ENCODE measurements at regions not wholly inside any gene's neighbourhood (a gene's known extent, or its start where the extent isn't known, plus 50 kb on each side); places are given as distances from the start of the nearest gene placed in this dataset.

DNA sequence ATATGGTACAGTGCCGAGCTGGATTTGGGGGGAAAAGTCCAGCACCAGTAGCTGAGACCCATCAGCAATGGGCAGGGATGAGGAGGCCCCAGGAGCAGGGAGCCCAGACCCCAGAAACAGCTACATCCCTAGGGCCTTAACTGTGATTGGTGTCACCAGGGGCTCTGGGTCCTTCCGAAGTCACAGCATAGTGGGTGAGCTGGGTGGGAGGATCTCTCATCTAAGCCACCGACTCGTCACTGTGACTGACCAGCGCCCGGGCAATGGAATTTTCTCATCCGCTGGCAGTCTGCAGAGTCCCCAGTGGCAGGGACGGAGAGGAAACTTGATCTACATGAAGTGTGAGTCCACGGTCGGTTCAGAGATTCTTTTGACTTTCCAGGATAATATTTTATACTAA lies 186.5 kb downstream of the SH3BP4 start (continued):
- TF ChIP-seq, protein P1, sequence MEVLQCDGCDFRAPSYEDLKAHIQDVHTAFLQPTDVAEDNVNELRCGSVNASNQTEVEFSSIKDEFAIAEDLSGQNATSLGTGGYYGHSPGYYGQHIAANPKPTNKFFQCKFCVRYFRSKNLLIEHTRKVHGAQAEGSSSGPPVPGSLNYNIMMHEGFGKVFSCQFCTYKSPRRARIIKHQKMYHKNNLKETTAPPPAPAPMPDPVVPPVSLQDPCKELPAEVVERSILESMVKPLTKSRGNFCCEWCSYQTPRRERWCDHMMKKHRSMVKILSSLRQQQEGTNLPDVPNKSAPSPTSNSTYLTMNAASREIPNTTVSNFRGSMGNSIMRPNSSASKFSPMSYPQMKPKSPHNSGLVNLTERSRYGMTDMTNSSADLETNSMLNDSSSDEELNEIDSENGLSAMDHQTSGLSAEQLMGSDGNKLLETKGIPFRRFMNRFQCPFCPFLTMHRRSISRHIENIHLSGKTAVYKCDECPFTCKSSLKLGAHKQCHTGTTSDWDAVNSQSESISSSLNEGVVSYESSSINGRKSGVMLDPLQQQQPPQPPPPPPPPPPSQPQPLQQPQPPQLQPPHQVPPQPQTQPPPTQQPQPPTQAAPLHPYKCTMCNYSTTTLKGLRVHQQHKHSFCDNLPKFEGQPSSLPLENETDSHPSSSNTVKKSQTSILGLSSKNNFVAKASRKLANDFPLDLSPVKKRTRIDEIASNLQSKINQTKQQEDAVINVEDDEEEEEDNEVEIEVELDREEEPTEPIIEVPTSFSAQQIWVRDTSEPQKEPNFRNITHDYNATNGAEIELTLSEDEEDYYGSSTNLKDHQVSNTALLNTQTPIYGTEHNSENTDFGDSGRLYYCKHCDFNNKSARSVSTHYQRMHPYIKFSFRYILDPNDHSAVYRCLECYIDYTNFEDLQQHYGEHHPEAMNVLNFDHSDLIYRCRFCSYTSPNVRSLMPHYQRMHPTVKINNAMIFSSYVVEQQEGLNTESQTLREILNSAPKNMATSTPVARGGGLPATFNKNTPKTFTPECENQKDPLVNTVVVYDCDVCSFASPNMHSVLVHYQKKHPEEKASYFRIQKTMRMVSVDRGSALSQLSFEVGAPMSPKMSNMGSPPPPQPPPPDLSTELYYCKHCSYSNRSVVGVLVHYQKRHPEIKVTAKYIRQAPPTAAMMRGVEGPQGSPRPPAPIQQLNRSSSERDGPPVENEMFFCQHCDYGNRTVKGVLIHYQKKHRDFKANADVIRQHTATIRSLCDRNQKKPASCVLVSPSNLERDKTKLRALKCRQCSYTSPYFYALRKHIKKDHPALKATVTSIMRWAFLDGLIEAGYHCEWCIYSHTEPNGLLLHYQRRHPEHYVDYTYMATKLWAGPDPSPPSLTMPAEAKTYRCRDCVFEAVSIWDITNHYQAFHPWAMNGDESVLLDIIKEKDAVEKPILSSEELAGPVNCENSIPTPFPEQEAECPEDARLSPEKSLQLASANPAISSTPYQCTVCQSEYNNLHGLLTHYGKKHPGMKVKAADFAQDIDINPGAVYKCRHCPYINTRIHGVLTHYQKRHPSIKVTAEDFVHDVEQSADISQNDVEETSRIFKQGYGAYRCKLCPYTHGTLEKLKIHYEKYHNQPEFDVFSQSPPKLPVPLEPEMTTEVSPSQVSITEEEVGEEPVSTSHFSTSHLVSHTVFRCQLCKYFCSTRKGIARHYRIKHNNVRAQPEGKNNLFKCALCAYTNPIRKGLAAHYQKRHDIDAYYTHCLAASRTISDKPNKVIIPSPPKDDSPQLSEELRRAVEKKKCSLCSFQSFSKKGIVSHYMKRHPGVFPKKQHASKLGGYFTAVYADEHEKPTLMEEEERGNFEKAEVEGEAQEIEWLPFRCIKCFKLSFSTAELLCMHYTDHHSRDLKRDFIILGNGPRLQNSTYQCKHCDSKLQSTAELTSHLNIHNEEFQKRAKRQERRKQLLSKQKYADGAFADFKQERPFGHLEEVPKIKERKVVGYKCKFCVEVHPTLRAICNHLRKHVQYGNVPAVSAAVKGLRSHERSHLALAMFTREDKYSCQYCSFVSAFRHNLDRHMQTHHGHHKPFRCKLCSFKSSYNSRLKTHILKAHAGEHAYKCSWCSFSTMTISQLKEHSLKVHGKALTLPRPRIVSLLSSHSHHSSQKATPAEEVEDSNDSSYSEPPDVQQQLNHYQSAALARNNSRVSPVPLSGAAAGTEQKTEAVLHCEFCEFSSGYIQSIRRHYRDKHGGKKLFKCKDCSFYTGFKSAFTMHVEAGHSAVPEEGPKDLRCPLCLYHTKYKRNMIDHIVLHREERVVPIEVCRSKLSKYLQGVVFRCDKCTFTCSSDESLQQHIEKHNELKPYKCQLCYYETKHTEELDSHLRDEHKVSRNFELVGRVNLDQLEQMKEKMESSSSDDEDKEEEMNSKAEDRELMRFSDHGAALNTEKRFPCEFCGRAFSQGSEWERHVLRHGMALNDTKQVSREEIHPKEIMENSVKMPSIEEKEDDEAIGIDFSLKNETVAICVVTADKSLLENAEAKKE (CRISPR knock-in tag; IDR thresholded peaks at IDR 0.05), result no peak
- no peak for TF ChIP-seq ZNF331 (CRISPR knock-in tag; IDR thresholded peaks at IDR 0.05; ENCODE audit: low read depth)
- TF ChIP-seq EZH2 (IDR thresholded peaks at IDR 0.05; ENCODE audit: low read depth, unreplicated experiment), result no peak
- TF ChIP-seq, protein P2, sequence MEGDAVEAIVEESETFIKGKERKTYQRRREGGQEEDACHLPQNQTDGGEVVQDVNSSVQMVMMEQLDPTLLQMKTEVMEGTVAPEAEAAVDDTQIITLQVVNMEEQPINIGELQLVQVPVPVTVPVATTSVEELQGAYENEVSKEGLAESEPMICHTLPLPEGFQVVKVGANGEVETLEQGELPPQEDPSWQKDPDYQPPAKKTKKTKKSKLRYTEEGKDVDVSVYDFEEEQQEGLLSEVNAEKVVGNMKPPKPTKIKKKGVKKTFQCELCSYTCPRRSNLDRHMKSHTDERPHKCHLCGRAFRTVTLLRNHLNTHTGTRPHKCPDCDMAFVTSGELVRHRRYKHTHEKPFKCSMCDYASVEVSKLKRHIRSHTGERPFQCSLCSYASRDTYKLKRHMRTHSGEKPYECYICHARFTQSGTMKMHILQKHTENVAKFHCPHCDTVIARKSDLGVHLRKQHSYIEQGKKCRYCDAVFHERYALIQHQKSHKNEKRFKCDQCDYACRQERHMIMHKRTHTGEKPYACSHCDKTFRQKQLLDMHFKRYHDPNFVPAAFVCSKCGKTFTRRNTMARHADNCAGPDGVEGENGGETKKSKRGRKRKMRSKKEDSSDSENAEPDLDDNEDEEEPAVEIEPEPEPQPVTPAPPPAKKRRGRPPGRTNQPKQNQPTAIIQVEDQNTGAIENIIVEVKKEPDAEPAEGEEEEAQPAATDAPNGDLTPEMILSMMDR (conservative IDR thresholded peaks at IDR 0.05; ENCODE audit: low read depth in 2 of 2), result no peak

DNA sequence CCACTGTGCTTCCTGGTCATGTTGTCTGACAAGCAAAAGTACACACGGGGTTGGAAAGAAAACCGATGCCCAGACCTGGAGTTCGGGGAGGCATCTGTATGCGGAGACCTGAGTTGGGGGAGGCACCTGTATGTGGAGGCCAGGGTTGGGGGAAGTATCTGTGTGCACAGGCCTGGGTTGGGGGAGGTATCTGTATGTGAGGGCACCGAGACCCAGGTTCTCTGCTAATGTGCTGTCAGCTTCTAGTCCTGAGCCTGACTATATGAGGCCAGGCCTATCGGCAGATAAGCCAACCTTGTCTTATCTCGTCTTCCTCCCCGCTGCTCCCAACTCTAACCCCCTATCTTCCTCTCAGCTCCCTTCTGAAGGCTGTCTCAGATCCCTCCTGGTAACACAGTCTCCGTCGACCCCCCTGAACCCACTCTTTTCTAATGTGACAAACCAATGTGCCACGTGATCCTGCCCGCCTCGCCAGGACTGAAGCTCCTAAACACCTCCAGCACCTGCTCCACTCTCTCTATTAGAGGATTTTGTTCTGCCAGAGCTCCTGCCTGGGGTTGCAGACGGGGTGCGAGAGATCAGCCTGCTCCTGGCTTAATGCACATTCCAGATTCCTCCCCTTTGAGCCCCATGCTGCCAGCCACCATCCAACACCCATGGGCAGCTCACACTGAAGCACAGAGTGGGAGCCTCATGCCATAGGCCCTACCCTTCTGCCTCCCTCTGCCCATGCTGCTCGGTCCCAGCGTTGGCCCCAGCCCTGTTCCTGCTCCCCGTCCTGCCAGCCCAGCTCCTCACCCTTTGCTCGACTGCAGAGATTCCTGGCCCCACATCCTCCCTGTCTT lies 188.4 kb downstream of the SH3BP4 start:
- Histone ChIP-seq H3K27me3 (ENCODE audit: insufficient read depth) (no peaks in the 10 kb centered on the region), H3K4me2 (no peak overlapping the region), H3K4me1 (ENCODE audit: insufficient read depth) (peaks cover 4% of the 10 kb centered on the region; the same call in 1 of the 2 replicates), H4K20me1 (replicated peaks; ENCODE audit: insufficient read depth) (no peaks in the 10 kb centered on the region), H3F3A (replicated peaks; ENCODE audit: low read depth) (no peaks in the 10 kb centered on the region), H2AFZ (no peak overlapping the region), H3K79me2 (replicated peaks; ENCODE audit: insufficient read depth) (no peaks in the 10 kb centered on the region), H3K9me2 (ENCODE audit: insufficient read depth) (no peaks in the 10 kb centered on the region), H3K4me3 (no peak overlapping the region), H3K27ac (ENCODE audit: low read depth) (no peak overlapping the region), H3K36me3 (ENCODE audit: insufficient read depth) (no peaks in the 10 kb centered on the region)
- H3K27me3 Mint-ChIP-seq (ENCODE audit: insufficient read depth, low read depth, poor library complexity), result peaks cover 5% of the 10 kb centered on the region
- no peak overlapping the region for H3K27ac Mint-ChIP-seq
- peaks cover under 1% of the 10 kb centered on the region; the same call in 1 of the 3 replicates for H3K9me3 Mint-ChIP-seq
- DNase-seq (ENCODE audit: low spot score) (no peak), ATAC-seq (no peak)
- H3K4me3 Mint-ChIP-seq, result no peak overlapping the region
- no peaks in the 10 kb centered on the region for H3K36me3 Mint-ChIP-seq (ENCODE audit: low read depth)
- H3K4me1 Mint-ChIP-seq, result peaks cover 5% of the 10 kb centered on the region
- TF ChIP-seq NANOG (IDR thresholded peaks at IDR 0.05; ENCODE audit: borderline replicate concordance), result no peak
- TF ChIP-seq, protein P3, sequence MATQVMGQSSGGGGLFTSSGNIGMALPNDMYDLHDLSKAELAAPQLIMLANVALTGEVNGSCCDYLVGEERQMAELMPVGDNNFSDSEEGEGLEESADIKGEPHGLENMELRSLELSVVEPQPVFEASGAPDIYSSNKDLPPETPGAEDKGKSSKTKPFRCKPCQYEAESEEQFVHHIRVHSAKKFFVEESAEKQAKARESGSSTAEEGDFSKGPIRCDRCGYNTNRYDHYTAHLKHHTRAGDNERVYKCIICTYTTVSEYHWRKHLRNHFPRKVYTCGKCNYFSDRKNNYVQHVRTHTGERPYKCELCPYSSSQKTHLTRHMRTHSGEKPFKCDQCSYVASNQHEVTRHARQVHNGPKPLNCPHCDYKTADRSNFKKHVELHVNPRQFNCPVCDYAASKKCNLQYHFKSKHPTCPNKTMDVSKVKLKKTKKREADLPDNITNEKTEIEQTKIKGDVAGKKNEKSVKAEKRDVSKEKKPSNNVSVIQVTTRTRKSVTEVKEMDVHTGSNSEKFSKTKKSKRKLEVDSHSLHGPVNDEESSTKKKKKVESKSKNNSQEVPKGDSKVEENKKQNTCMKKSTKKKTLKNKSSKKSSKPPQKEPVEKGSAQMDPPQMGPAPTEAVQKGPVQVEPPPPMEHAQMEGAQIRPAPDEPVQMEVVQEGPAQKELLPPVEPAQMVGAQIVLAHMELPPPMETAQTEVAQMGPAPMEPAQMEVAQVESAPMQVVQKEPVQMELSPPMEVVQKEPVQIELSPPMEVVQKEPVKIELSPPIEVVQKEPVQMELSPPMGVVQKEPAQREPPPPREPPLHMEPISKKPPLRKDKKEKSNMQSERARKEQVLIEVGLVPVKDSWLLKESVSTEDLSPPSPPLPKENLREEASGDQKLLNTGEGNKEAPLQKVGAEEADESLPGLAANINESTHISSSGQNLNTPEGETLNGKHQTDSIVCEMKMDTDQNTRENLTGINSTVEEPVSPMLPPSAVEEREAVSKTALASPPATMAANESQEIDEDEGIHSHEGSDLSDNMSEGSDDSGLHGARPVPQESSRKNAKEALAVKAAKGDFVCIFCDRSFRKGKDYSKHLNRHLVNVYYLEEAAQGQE (IDR thresholded peaks at IDR 0.05; ENCODE audit: unreplicated experiment), result no peak
- TF ChIP-seq STAT1 (IDR thresholded peaks at IDR 0.05; ENCODE audit: unreplicated experiment), result no peak
- TF ChIP-seq JUNB (IDR thresholded peaks at IDR 0.05; ENCODE audit: unreplicated experiment), result no peak
- TF ChIP-seq, protein P2 (conservative IDR thresholded peaks at IDR 0.05; ENCODE audit: low read depth in 2 of 2), result no peak
- no peak for TF ChIP-seq ZNF114 (CRISPR knock-in tag; IDR thresholded peaks at IDR 0.05)
- no peak for TF ChIP-seq EZH2 (IDR thresholded peaks at IDR 0.05; ENCODE audit: low read depth, unreplicated experiment)
- no peak for TF ChIP-seq EZH2phosphoT487 (IDR thresholded peaks at IDR 0.05; ENCODE audit: unreplicated experiment)

Data from GM23338 (cell line).